Spleen (tissue), 11 donors: ENCODE measurements at regions not wholly inside any gene's neighbourhood (a gene's known extent, or its start where the extent isn't known, plus 50 kb on each side); places are given as distances from the start of the nearest gene placed in this dataset.

Experiments
- DNase-seq: peaks from one replicate; pipeline ENCODE4 v3.0.0-alpha.2; 2020
- H3K27ac ChIP-seq, 8 donors: fragments of 200-600 bp; sonication (generic) in 7 of 8; 1 replicate in 4 of 8; 2 replicates in 4 of 8; pipeline versions ENCODE4 v1.5.0 to v1.8.0; 2016 to 2021; ENCODE audit warnings: inconsistent platforms in 4 of 8, mild to moderate bottlenecking in 4 of 8, moderate library complexity in 1 of 8
- H3K27me3 ChIP-seq, 7 donors: fragments of 200-600 bp; sonication (generic) in 6 of 7; replicated peaks in 1 of 7; 1 replicate in 4 of 7; 2 replicates in 3 of 7; pipeline versions ENCODE4 v1.5.0 to v1.8.0; 2016 to 2021; ENCODE audit warnings: inconsistent platforms in 3 of 7, mild to moderate bottlenecking in 1 of 7
- H3K36me3 ChIP-seq, 6 donors: fragments of 200-600 bp; sonication (generic) in 5 of 6; 1 replicate in 4 of 6; 2 replicates in 2 of 6; pipeline versions ENCODE4 v1.5.0 to v1.8.0; 2016 to 2021; ENCODE audit warnings: inconsistent platforms in 2 of 6
- H3K4me1 ChIP-seq, 6 donors: fragments of 200-600 bp; sonication (generic) in 5 of 6; 1 replicate in 3 of 6; 2 replicates in 3 of 6; pipeline versions ENCODE4 v1.5.0 to v1.8.0; 2016 to 2021; ENCODE audit warnings: inconsistent platforms in 3 of 6
- H3K4me3 ChIP-seq, 8 donors: fragments of 200-600 bp; sonication (generic) in 7 of 8; 1 replicate in 4 of 8; 2 replicates in 4 of 8; pipeline versions ENCODE4 v1.5.0 to v1.8.0; 2016 to 2021; ENCODE audit warnings: inconsistent platforms in 4 of 8, mild to moderate bottlenecking in 4 of 8, moderate library complexity in 2 of 8
- H3K9me3 ChIP-seq, 8 donors: fragments of 200-600 bp; sonication (generic) in 7 of 8; 1 replicate in 4 of 8; 2 replicates in 4 of 8; pipeline versions ENCODE4 v1.5.0 to v1.8.0; 2016 to 2021; ENCODE audit warnings: inconsistent platforms in 4 of 8
- POLR2A ChIP-seq, 3 donors: fragments of 450-650 bp; IDR thresholded peaks; one replicate each; pipeline ENCODE4 v1.5.1; 2017; ENCODE audit warnings: antibody characterized with exemption in 3 of 3, mild to moderate bottlenecking in 1 of 3
- POLR2AphosphoS5 ChIP-seq, 3 donors: sonication (generic); formaldehyde crosslinking; IDR thresholded peaks; one replicate each; pipeline ENCODE4 v1.5.1; 2017; ENCODE audit warnings: antibody characterized with exemption in 3 of 3
- WGBS, 5 donors: extraction: QIAGEN DNeasy Blood & Tissue Kit in 3 of 5; methylation state at CpG; one replicate each; pipeline versions ENCODE4 v1.1.5 to v1.1.7; 2013 to 2018; 5-methylcytosine and 5-hydroxymethylcytosine counted together
- intact Hi-C: fragments of 100-400 bp; cut with DNase I; formaldehyde crosslinking; loops from one replicate; pipeline ENCODE4 v1.15.0; 2023; ENCODE audit warnings: low total_unique reads
- TF ChIP-seq, protein P1 (sequence below), 11 experiments: fragments of 200-600 bp in 7 of 11; fragments of 450-650 bp in 4 of 11; sonication (generic) in 4 of 11; IDR thresholded peaks in 8 of 11; conservative IDR thresholded peaks in 3 of 11; 1 replicate in 7 of 11; 2 replicates in 4 of 11; pipeline versions ENCODE4 v1.4.0 to v1.8.0; 2016 to 2021; ENCODE audit warnings: antibody characterized with exemption in 11 of 11, inconsistent platforms in 4 of 11, mild to moderate bottlenecking in 1 of 11
- donor health status: healthy with polysubstance abuse.
- donor health status: DM: no; HTN: no; CAD: no; lungs with moderate emphysema.
- donor health status: DM: no; HTN: no; CAD: no.
- donor health status: Bipolar disorder and iron deficiency.
- donor health status: healthy.
- donor health status: DM: no; HTN: no; CAD: no.
- donor health status: DM: yes; HTN: yes; CAD: no.

- Histone ChIP-seq H3K9me3 (no peaks in the 10 kb centered on the region), H3K36me3 (no peaks in the 10 kb centered on the region), H3K27ac (no peak overlapping the region), H3K4me3 (no peak overlapping the region), H3K27me3 (peaks cover 0 to 47% (median 20%) of the 10 kb centered on the region in 7 donors), H3K4me1 (peaks cover 8 to 34% (median 22%) of the 10 kb centered on the region in 6 donors)
- DNase-seq, result no peak
- 75 to 92% (median 85%) methylated on average over 2 of the region's 2 CpGs for WGBS, 5 donors
- TF ChIP-seq POLR2AphosphoS5 (IDR thresholded peaks at IDR 0.05) (no peak), POLR2A (IDR thresholded peaks at IDR 0.05) (no peak)
- TF ChIP-seq, protein P1, sequence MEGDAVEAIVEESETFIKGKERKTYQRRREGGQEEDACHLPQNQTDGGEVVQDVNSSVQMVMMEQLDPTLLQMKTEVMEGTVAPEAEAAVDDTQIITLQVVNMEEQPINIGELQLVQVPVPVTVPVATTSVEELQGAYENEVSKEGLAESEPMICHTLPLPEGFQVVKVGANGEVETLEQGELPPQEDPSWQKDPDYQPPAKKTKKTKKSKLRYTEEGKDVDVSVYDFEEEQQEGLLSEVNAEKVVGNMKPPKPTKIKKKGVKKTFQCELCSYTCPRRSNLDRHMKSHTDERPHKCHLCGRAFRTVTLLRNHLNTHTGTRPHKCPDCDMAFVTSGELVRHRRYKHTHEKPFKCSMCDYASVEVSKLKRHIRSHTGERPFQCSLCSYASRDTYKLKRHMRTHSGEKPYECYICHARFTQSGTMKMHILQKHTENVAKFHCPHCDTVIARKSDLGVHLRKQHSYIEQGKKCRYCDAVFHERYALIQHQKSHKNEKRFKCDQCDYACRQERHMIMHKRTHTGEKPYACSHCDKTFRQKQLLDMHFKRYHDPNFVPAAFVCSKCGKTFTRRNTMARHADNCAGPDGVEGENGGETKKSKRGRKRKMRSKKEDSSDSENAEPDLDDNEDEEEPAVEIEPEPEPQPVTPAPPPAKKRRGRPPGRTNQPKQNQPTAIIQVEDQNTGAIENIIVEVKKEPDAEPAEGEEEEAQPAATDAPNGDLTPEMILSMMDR (IDR thresholded peaks at IDR 0.05 in 8 of 11, conservative IDR thresholded peaks at IDR 0.05 in 3 of 11), result no peak
- intact Hi-C loops, result no loop called here
These were observed 141.5 kb upstream of the UMPS start for GRCh38 chr3:124588794-124589193.

- peaks cover 0 to 7% (median 1%) of the 10 kb centered on the region in 6 donors for H3K4me1 ChIP-seq
- no peak overlapping the region for H3K27ac ChIP-seq
- no peaks in the 10 kb centered on the region for H3K36me3 ChIP-seq
- WGBS, 5 donors, result 71 to 93% (median 83%) methylated on average over 2 of the region's 2 CpGs
- no peak overlapping the region for H3K4me3 ChIP-seq
- DNase-seq, result no peak
- no peaks in the 10 kb centered on the region for H3K9me3 ChIP-seq
- TF ChIP-seq, protein P1 (IDR thresholded peaks at IDR 0.05 in 8 of 11, conservative IDR thresholded peaks at IDR 0.05 in 3 of 11), result no peak
- TF ChIP-seq POLR2AphosphoS5 (IDR thresholded peaks at IDR 0.05) (no peak), POLR2A (IDR thresholded peaks at IDR 0.05) (no peak)
- peaks cover 0 to 18% (median 0%) of the 10 kb centered on the region in 7 donors for H3K27me3 ChIP-seq
- intact Hi-C loops, result no loop called here
These were observed 138.6 kb upstream of the UMPS start for GRCh38 chr3:124591699-124592098.

DNA sequence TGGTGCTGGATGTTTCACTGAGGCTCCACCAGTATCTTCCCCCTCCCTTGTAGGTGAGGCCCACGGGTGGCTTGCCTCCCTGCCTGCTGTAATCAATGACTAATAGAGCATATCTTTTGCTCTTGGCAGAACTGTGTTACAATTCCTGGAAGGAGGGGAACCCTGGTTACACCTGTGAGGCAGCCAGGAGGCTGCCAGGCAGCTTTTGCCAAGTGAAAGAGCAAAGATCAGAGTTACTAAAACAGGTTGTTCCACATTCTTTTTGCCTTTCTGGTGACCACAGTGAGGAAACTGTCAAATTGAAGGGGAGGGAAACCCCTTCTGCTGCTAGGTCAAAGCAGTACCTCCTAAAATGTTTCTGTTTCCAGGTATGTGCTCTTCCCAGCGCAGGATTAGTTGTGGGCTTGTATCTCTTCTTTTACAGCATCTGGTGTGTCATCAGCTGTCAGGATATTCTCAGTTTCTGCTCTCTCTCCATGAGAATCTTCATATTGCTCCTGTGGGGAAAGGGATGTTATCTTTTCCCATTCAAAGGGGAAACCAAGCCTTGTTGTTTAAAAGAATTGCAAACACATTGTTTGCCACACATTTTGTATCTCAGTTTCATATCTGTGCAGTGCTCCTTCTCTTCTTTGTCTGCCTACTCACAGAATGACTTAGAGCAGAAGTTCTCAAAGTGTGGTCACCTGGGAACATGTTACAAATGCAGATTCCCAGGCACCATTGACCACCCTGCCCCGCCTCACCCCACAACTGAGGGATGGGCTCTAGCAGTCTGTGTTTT lies 137.4 kb upstream of the UMPS start:
- H3K9me3 ChIP-seq, result no peaks in the 10 kb centered on the region
- intact Hi-C loops, result no loop called here
- H3K4me3 ChIP-seq, result no peak overlapping the region
- no peaks in the 10 kb centered on the region for H3K36me3 ChIP-seq
- no peak for DNase-seq
- TF ChIP-seq, protein P1 (IDR thresholded peaks at IDR 0.05 in 8 of 11, conservative IDR thresholded peaks at IDR 0.05 in 3 of 11), result no peak
- TF ChIP-seq POLR2A (IDR thresholded peaks at IDR 0.05), result no peak
- no peak for TF ChIP-seq POLR2AphosphoS5 (IDR thresholded peaks at IDR 0.05)
- peaks cover 0 to 11% (median 0%) of the 10 kb centered on the region in 6 donors for H3K4me1 ChIP-seq
- WGBS, 5 donors, result 62 to 82% (median 74%) methylated on average over 3 of the region's 3 CpGs
- H3K27ac ChIP-seq, result no peak overlapping the region
- H3K27me3 ChIP-seq, result peaks cover 0 to 6% (median 0%) of the 10 kb centered on the region in 7 donors

DNA sequence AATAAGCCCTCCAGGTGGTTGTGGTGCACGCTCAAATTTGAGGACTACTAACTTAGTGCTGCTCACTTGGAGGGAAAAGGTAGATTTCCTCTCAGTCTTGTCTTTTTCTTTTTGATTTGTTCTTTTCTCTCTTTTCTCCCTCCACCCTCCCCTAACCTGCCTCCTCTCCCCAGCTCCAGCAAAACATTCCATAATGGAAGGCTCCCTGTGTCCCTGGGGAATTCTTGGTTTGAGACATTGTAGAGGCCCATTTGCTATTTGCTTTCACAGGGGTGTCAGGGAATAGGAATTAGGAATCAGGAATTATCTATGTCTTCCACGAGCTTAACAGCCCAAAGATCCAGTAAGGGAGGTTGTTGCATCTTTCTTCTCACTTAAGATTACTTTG lies 136.8 kb upstream of the UMPS start:
- intact Hi-C loops, result no loop called here
- WGBS, 5 donors, result 69 to 87% (median 82%) methylated on average over 2 of the region's 2 CpGs
- H3K27me3 ChIP-seq, result peaks cover 0 to 6% (median 0%) of the 10 kb centered on the region in 7 donors
- no peak for TF ChIP-seq POLR2AphosphoS5 (IDR thresholded peaks at IDR 0.05)
- no peak for TF ChIP-seq POLR2A (IDR thresholded peaks at IDR 0.05)
- TF ChIP-seq, protein P1 (IDR thresholded peaks at IDR 0.05 in 8 of 11, conservative IDR thresholded peaks at IDR 0.05 in 3 of 11), result no peak
- H3K4me1 ChIP-seq, result peaks cover 0 to 11% (median 0%) of the 10 kb centered on the region in 6 donors
- no peaks in the 10 kb centered on the region for H3K9me3 ChIP-seq
- no peak overlapping the region for H3K4me3 ChIP-seq
- H3K36me3 ChIP-seq, result no peaks in the 10 kb centered on the region
- no peak overlapping the region for H3K27ac ChIP-seq
- no peak for DNase-seq
